IMR-90 (cell line): ENCODE measurements at regions not wholly inside any gene's neighbourhood (a gene's known extent, or its start where the extent isn't known, plus 50 kb on each side); places are given as distances from the start of the nearest gene placed in this dataset.

Experiments
- ATAC-seq: fragments of 200-7000 bp; cut with Tn5 transposase; 2 replicates; pipeline ENCODE4 v1.9.1; 2020; ENCODE audit warnings: low read depth, mild to moderate bottlenecking, moderate library complexity
- BruUV-seq: library from RNA; stranded (reverse); fragments of 400-500 nt; replicated peaks from 2 replicates; lab custom pipeline; 2021; lab: Mats Ljungman, UMichigan
- CTCF ChIA-PET: fragments of 300-600 bp; formaldehyde crosslinking; extraction: SDS; loops from one replicate; lab custom pipeline; 2021; ENCODE audit warnings: antibody characterized with exemption; lab: Yijun Ruan, JAX
- POLR2A ChIA-PET: fragments of 300-600 bp; sonication (Branson Sonifier 250); formaldehyde crosslinking; loops from one replicate; lab custom pipeline; 2022; ENCODE audit warnings: antibody characterized with exemption; ENCODE audit not compliant: unreplicated experiment; lab: Charles Lee
- DNase-seq: peaks from one replicate; pipeline ENCODE4 v3.0.0; 2013
- H2AFZ ChIP-seq: replicated peaks from 2 replicates; pipeline ENCODE3; 2013; ENCODE audit warnings: low read length, mild to moderate bottlenecking; ENCODE audit not compliant: poor library complexity
- H2AK5ac ChIP-seq: 2 replicates; pipeline ENCODE4 v1.6.1; 2013; ENCODE audit warnings: low read depth, low read length, inconsistent platforms
- H2AK9ac ChIP-seq: replicated peaks from 2 replicates; pipeline ENCODE3; 2013; ENCODE audit warnings: mild to moderate bottlenecking, low read depth, low read length, moderate library complexity; ENCODE audit not compliant: poor library complexity
- H2BK120ac ChIP-seq: 2 replicates; pipeline ENCODE4 v1.6.1; 2013; ENCODE audit warnings: low read depth, low read length, inconsistent platforms
- H2BK15ac ChIP-seq: 3 replicates; pipeline ENCODE4 v1.6.1; 2013; ENCODE audit warnings: low read depth, low read length, inconsistent platforms
- H2BK20ac ChIP-seq: 2 replicates; pipeline ENCODE4 v1.6.1; 2013; ENCODE audit warnings: low read depth, mild to moderate bottlenecking, inconsistent platforms, low read length, moderate library complexity
- H2BK5ac ChIP-seq: 2 replicates; pipeline ENCODE4 v1.6.1; 2013; ENCODE audit warnings: mild to moderate bottlenecking, low read depth, low read length, inconsistent platforms; ENCODE audit not compliant: poor library complexity, severe bottlenecking
- H3K14ac ChIP-seq: replicated peaks from 2 replicates; pipeline ENCODE4 v1.6.1; 2013; ENCODE audit warnings: low read depth, low read length, inconsistent platforms
- H3K18ac ChIP-seq: 2 replicates; pipeline ENCODE4 v1.6.1; 2013; ENCODE audit warnings: low read depth, low read length, control low read depth
- H3K23ac ChIP-seq: 2 replicates; pipeline ENCODE4 v1.6.1; 2013; ENCODE audit warnings: low read depth, low read length, inconsistent platforms
- H3K27ac ChIP-seq: 2 replicates; pipeline ENCODE4 v1.5.1; 2013; ENCODE audit warnings: mild to moderate bottlenecking, control low read depth, low read length; ENCODE audit not compliant: insufficient read depth
- H3K27me3 ChIP-seq: 2 replicates; pipeline ENCODE4 v1.6.1; 2013; ENCODE audit warnings: low read length; ENCODE audit not compliant: control insufficient read depth, insufficient read depth
- H3K36me3 ChIP-seq: 2 replicates; pipeline ENCODE4 v1.6.1; 2013; ENCODE audit warnings: low read length, mixed read lengths; ENCODE audit not compliant: control insufficient read depth, insufficient read depth
- H3K4ac ChIP-seq: 2 replicates; pipeline ENCODE4 v1.6.1; 2013; ENCODE audit warnings: low read depth, low read length, inconsistent platforms
- H3K4me1 ChIP-seq: 2 replicates; pipeline ENCODE4 v1.6.1; 2013; ENCODE audit warnings: low read length, mixed read lengths; ENCODE audit not compliant: control insufficient read depth, insufficient read depth
- H3K4me2 ChIP-seq: 2 replicates; pipeline ENCODE4 v1.6.1; 2013; ENCODE audit warnings: low read depth, mild to moderate bottlenecking, control low read depth, low read length, moderate library complexity
- H3K4me3 ChIP-seq: 2 replicates; pipeline ENCODE4 v1.5.1; 2013; ENCODE audit warnings: low read depth, mild to moderate bottlenecking, control low read depth, low read length, moderate library complexity; ENCODE audit not compliant: insufficient read depth
- H3K56ac ChIP-seq: 2 replicates; pipeline ENCODE4 v1.6.1; 2013; ENCODE audit warnings: low read length, inconsistent platforms; ENCODE audit not compliant: insufficient read depth; ENCODE audit errors: extremely low read depth
- H3K79me1 ChIP-seq, 2 experiments: 2 replicates each; pipeline ENCODE4 v1.6.1; 2013; ENCODE audit warnings: low read length in 2 of 2, inconsistent platforms in 1 of 2, low read depth in 1 of 2
- H3K9ac ChIP-seq: 2 replicates; pipeline ENCODE4 v1.6.1; 2013; ENCODE audit warnings: low read depth, low read length, control low read depth
- H3K9me1 ChIP-seq: 2 replicates; pipeline ENCODE4 v1.6.1; 2013; ENCODE audit warnings: low read length, inconsistent platforms; ENCODE audit not compliant: insufficient read depth
- H3K9me3 ChIP-seq: 2 replicates; pipeline ENCODE4 v1.6.1; 2013; ENCODE audit warnings: low read length; ENCODE audit not compliant: control insufficient read depth, insufficient read depth
- H4K20me1 ChIP-seq: 2 replicates; pipeline ENCODE4 v1.6.1; 2013; ENCODE audit warnings: low read length, inconsistent platforms; ENCODE audit not compliant: insufficient read depth
- H4K5ac ChIP-seq: 2 replicates; pipeline ENCODE4 v1.6.1; 2013; ENCODE audit warnings: mild to moderate bottlenecking, low read depth, low read length, control low read depth
- H4K8ac ChIP-seq, 2 experiments: 2 replicates each; pipeline ENCODE4 v1.6.1; 2013; ENCODE audit warnings: low read depth in 2 of 2, low read length in 2 of 2, control low read depth in 1 of 2, inconsistent platforms in 1 of 2
- H4K91ac ChIP-seq: 2 replicates; pipeline ENCODE4 v1.6.1; 2013; ENCODE audit warnings: low read depth, low read length, inconsistent platforms; ENCODE audit not compliant: insufficient read depth
- BHLHE40 ChIP-seq: fragments of 150-350 bp; IDR thresholded peaks from 2 replicates; pipeline ENCODE4 v1.6.1; 2016; ENCODE audit warnings: mild to moderate bottlenecking, low read depth, low read length
- CEBPB ChIP-seq: IDR thresholded peaks from 2 replicates; pipeline ENCODE4 v1.6.1; 2012; ENCODE audit warnings: low read depth, low read length, improper control_type of control experiment
- CHD1 ChIP-seq: IDR thresholded peaks from 2 replicates; pipeline ENCODE4 v1.6.1; 2012; ENCODE audit warnings: low read depth, low read length, improper control_type of control experiment
- CTCF ChIP-seq: conservative IDR thresholded peaks from 2 replicates; pipeline ENCODE4 v1.5.1; 2012; ENCODE audit warnings: mild to moderate bottlenecking, low read depth, low read length, improper control_type of control experiment
- MAFK ChIP-seq: IDR thresholded peaks from 2 replicates; pipeline ENCODE4 v1.6.1; 2012; ENCODE audit warnings: low read depth, low read length, improper control_type of control experiment
- MAZ ChIP-seq: IDR thresholded peaks from 2 replicates; pipeline ENCODE4 v1.6.1; 2012; ENCODE audit warnings: low read depth, mild to moderate bottlenecking, low read length, improper control_type of control experiment, moderate library complexity, borderline replicate concordance
- NFE2L2 ChIP-seq: fragments of 150-350 bp; IDR thresholded peaks from 2 replicates; pipeline ENCODE4 v1.6.1; 2016; ENCODE audit warnings: low read depth, mild to moderate bottlenecking, low read length
- POLR2A ChIP-seq: IDR thresholded peaks from 2 replicates; pipeline ENCODE4 v1.6.1; 2012; ENCODE audit warnings: mild to moderate bottlenecking, low read depth, low read length
- RAD21 ChIP-seq: IDR thresholded peaks from 2 replicates; pipeline ENCODE4 v1.6.1; 2012; ENCODE audit warnings: low read length, improper control_type of control experiment
- RCOR1 ChIP-seq: IDR thresholded peaks from 2 replicates; pipeline ENCODE4 v1.6.1; 2012; ENCODE audit warnings: mild to moderate bottlenecking, low read length, improper control_type of control experiment; ENCODE audit not compliant: insufficient replicate concordance
- RFX5 ChIP-seq: IDR thresholded peaks from 2 replicates; pipeline ENCODE4 v1.8.0; 2012; ENCODE audit warnings: low read depth, mild to moderate bottlenecking, low read length, moderate library complexity
- SMC3 ChIP-seq: fragments of 150-350 bp; IDR thresholded peaks from 2 replicates; pipeline ENCODE4 v1.6.1; 2016; ENCODE audit warnings: low read depth, mild to moderate bottlenecking, antibody characterized with exemption, low read length, moderate library complexity
- USF2 ChIP-seq: fragments of 150-350 bp; IDR thresholded peaks from 2 replicates; pipeline ENCODE4 v1.6.1; 2017; ENCODE audit warnings: mild to moderate bottlenecking, antibody characterized with exemption, low read length, low read depth
- WGBS, 2 experiments: methylation state at CpG; one replicate each; pipeline versions ENCODE4 v1.1.5 to v1.1.7; 2013; ENCODE audit warnings: missing lambda C conversion rate in 2 of 2; ENCODE audit not compliant: insufficient read length in 1 of 2; ENCODE audit errors: extremely low coverage in 2 of 2; 5-methylcytosine and 5-hydroxymethylcytosine counted together
- dilution Hi-C: fragments of 300-500 bp; cut with HindIII; formaldehyde crosslinking; loops from one replicate; pipeline ENCODE4 v1.14.3; 2018; ENCODE audit warnings: low sequenced_read_pairs; ENCODE audit not compliant: unreplicated experiment
- in situ Hi-C: fragments of 300-500 bp; cut with MboI; formaldehyde crosslinking; loops from 3 replicates; pipeline ENCODE4 v1.14.3; 2019; ENCODE audit warnings: low sequenced_read_pairs, inconsistent platforms, mixed read lengths
- intact Hi-C: fragments of 100-400 bp; cut with micrococcal nuclease; formaldehyde crosslinking; loops from 2 replicates; pipeline ENCODE4 v1.10.0; 2022

- H4K8ac ChIP-seq, result no peak overlapping the region
- POLR2A ChIA-PET, result interaction anchor here (0.6 kb wide), 1 partner anchor 543 kb away, joined by 8 read pairs; no protein-coding TSS in a partner anchor
- no peak overlapping the region for H3K9ac ChIP-seq
- no peaks in the 10 kb centered on the region for H4K20me1 ChIP-seq
- H3K4me1 ChIP-seq, result no peaks in the 10 kb centered on the region
- H3K14ac ChIP-seq, result no peak overlapping the region
- H2AFZ ChIP-seq, result no peak overlapping the region
- in situ Hi-C loops, result no loop called here
- no peak overlapping the region for H4K91ac ChIP-seq
- H3K4me3 ChIP-seq, result no peak overlapping the region
- no peak overlapping the region for H3K4me2 ChIP-seq
- H2BK120ac ChIP-seq, result no peak overlapping the region
- H2AK5ac ChIP-seq, result no peak overlapping the region
- no peak for ATAC-seq
- CTCF ChIA-PET, result no interaction called here
- no peak overlapping the region for H4K5ac ChIP-seq
- H3K4ac ChIP-seq, result no peak overlapping the region
- no CpG with 5 or more reads among the region's 3 CpGs for WGBS, 2 experiments
- peaks cover 8% of the 10 kb centered on the region; the same call in 1 of the 2 replicates for H3K9me3 ChIP-seq
- H3K79me1 ChIP-seq, result no peaks in the 10 kb centered on the region
- H2BK15ac ChIP-seq, result no peak overlapping the region
- no peak overlapping the region for H2AK9ac ChIP-seq
- no peak overlapping the region for H2BK5ac ChIP-seq
- no peaks in the 10 kb centered on the region for H3K9me1 ChIP-seq
- no peak overlapping the region for H3K18ac ChIP-seq
- no peak overlapping the region for H2BK20ac ChIP-seq
- intact Hi-C loops, result no loop called here
- BruUV-seq, result no TSS peak
- no peak overlapping the region for H3K23ac ChIP-seq
- TF ChIP-seq CTCF (no peak), BHLHE40 (no peak), CEBPB (no peak), RCOR1 (no peak), RFX5 (no peak), NFE2L2 (no peak), SMC3 (no peak), MAFK (no peak), RAD21 (no peak), MAZ (no peak), POLR2A (no peak), USF2 (no peak), CHD1 (no peak)
- dilution Hi-C loops, result no loop called here
- no peak overlapping the region for H3K56ac ChIP-seq
- H3K27ac ChIP-seq, result no peak overlapping the region
- H3K36me3 ChIP-seq, result no peaks in the 10 kb centered on the region
- H3K27me3 ChIP-seq, result no peaks in the 10 kb centered on the region
- no peak for DNase-seq
These were observed 269.7 kb upstream of the SOX2 start for GRCh38 chr3:181442066-181442465.
